PC-3 (cell line): ENCODE measurements at regions not wholly inside any gene's neighbourhood (a gene's known extent, or its start where the extent isn't known, plus 50 kb on each side); places are given as distances from the start of the nearest gene placed in this dataset.

Experiments
- ATAC-seq: fragments of 200-7000 bp; cut with Tn5 transposase; 2 replicates; pipeline ENCODE4 v1.9.1; 2020; ENCODE audit warnings: mild to moderate bottlenecking, moderate library complexity
- BruUV-seq: library from RNA; stranded (reverse); fragments of 400-500 nt; replicated peaks from 2 replicates; lab custom pipeline; 2021; lab: Mats Ljungman, UMichigan
- CTCF ChIA-PET: fragments of 300-600 bp; sonication (Branson Sonifier 250); formaldehyde crosslinking; loops from one replicate; lab custom pipeline; 2022; ENCODE audit warnings: antibody characterized with exemption; lab: Charles Lee
- POLR2A ChIA-PET: fragments of 300-600 bp; sonication (Branson Sonifier 250); formaldehyde crosslinking; loops from one replicate; lab custom pipeline; 2022; ENCODE audit warnings: antibody characterized with exemption; ENCODE audit not compliant: unreplicated experiment; lab: Charles Lee
- DNase-seq: peaks from one replicate; pipeline ENCODE4 v3.0.0-alpha.2; 2015
- H2AFZ ChIP-seq: fragments of 300-600 bp; sonication (generic); 2 replicates; pipeline ENCODE4 v1.6.0; 2016; ENCODE audit warnings: antibody characterized with exemption, low read length
- H3F3A ChIP-seq: fragments of 300-600 bp; sonication (generic); one replicate; pipeline ENCODE4 v1.6.0; 2017; ENCODE audit warnings: antibody characterized with exemption, low read length, control low read depth, mild to moderate bottlenecking; ENCODE audit not compliant: unreplicated experiment
- H3K27ac ChIP-seq: fragments of 300-600 bp; sonication (generic); 2 replicates; pipeline ENCODE4 v1.5.1; 2016; ENCODE audit warnings: mild to moderate bottlenecking, low read length
- H3K27me3 ChIP-seq: fragments of 300-600 bp; sonication (generic); 2 replicates; pipeline ENCODE4 v1.6.1; 2016; ENCODE audit warnings: low read length, mixed read lengths
- H3K36me3 ChIP-seq: fragments of 300-600 bp; sonication (generic); 2 replicates; pipeline ENCODE4 v1.6.1; 2016; ENCODE audit warnings: low read depth, mixed run types, low read length, mixed read lengths
- H3K4me1 ChIP-seq: fragments of 300-600 bp; sonication (generic); 2 replicates; pipeline ENCODE4 v1.5.1; 2016; ENCODE audit warnings: low read length; ENCODE audit not compliant: insufficient read depth
- H3K4me2 ChIP-seq: fragments of 300-600 bp; sonication (generic); 2 replicates; pipeline ENCODE4 v1.6.0; 2016; ENCODE audit warnings: low read length
- H3K4me3 ChIP-seq: fragments of 300-600 bp; sonication (generic); 2 replicates; pipeline ENCODE4 v1.5.1; 2016; ENCODE audit warnings: mild to moderate bottlenecking, low read length, mixed read lengths
- H3K79me2 ChIP-seq: fragments of 300-600 bp; sonication (generic); 2 replicates; pipeline ENCODE4 v1.6.1; 2017; ENCODE audit warnings: low read length, mixed read lengths
- H3K9ac ChIP-seq: fragments of 300-600 bp; sonication (generic); 2 replicates; pipeline ENCODE4 v1.6.0; 2016; ENCODE audit warnings: mild to moderate bottlenecking, low read length
- H3K9me2 ChIP-seq: fragments of 300-600 bp; sonication (generic); replicated peaks from 2 replicates; pipeline ENCODE4 v1.6.1; 2016; ENCODE audit warnings: mixed run types, low read length, mixed read lengths
- H3K9me3 ChIP-seq: fragments of 300-600 bp; sonication (generic); 2 replicates; pipeline ENCODE4 v1.6.1; 2016; ENCODE audit warnings: low read length, mixed read lengths
- H4K20me1 ChIP-seq: fragments of 300-600 bp; sonication (generic); 2 replicates; pipeline ENCODE4 v1.6.1; 2016; ENCODE audit warnings: low read length, mixed read lengths
- CTCF ChIP-seq: fragments of 300-600 bp; sonication (generic); conservative IDR thresholded peaks from 2 replicates; pipeline ENCODE4 v1.5.1; 2017; ENCODE audit warnings: antibody characterized with exemption, low read depth, mild to moderate bottlenecking, low read length
- EZH2 ChIP-seq: fragments of 300-600 bp; sonication (generic); IDR thresholded peaks from one replicate; pipeline ENCODE4 v1.6.1; 2017; ENCODE audit warnings: antibody characterized with exemption, mild to moderate bottlenecking, low read length; ENCODE audit not compliant: unreplicated experiment
- EZH2phosphoT487 ChIP-seq: fragments of 300-600 bp; sonication (generic); IDR thresholded peaks from 2 replicates; pipeline ENCODE4 v1.6.1; 2018; ENCODE audit warnings: mild to moderate bottlenecking, antibody characterized with exemption, low read length, borderline replicate concordance
- intact Hi-C: fragments of 100-400 bp; cut with micrococcal nuclease; formaldehyde crosslinking; loops from 2 replicates; pipeline ENCODE4 v1.9.0; 2023

DNA sequence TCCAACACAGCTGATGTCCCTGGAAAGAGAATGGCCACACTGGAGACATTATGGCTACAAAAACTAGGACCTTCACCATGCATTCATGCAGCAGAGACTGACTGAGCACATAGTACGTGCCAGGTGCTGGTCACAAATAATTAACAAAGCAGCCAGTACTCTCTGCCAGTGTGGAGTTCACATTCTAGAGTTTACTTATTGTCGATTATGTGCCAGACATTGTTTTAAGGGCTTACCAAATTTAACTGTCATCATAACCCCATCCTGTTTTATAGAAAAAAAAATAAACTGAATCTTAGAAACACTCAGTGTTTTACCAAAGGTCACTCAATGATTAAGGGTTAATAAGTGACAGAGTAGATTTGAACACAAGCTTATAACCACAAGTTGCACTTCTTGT, 143.3 kb downstream of the RRAGC start:
- ChIA-PET POLR2A (no interaction called here), CTCF (no interaction called here)
- Histone ChIP-seq H4K20me1 (no peaks in the 10 kb centered on the region), H3K4me2 (no peak overlapping the region), H3K9ac (no peak overlapping the region), H3K36me3 (no peaks in the 10 kb centered on the region), H3K4me3 (no peak overlapping the region), H3K79me2 (no peaks in the 10 kb centered on the region), H3K9me3 (no peaks in the 10 kb centered on the region), H2AFZ (no peak overlapping the region), H3K4me1 (no peaks in the 10 kb centered on the region), H3K27me3 (peaks cover 50% of the 10 kb centered on the region), H3K27ac (no peak overlapping the region), H3F3A (no peaks in the 10 kb centered on the region), H3K9me2 (no peaks in the 10 kb centered on the region)
- ATAC-seq (no peak), DNase-seq (no peak)
- intact Hi-C loops: no loop called here
- no peak for TF ChIP-seq CTCF
- TF ChIP-seq EZH2phosphoT487: no peak
- TF ChIP-seq EZH2: no peak
- BruUV-seq: no TSS peak

DNA sequence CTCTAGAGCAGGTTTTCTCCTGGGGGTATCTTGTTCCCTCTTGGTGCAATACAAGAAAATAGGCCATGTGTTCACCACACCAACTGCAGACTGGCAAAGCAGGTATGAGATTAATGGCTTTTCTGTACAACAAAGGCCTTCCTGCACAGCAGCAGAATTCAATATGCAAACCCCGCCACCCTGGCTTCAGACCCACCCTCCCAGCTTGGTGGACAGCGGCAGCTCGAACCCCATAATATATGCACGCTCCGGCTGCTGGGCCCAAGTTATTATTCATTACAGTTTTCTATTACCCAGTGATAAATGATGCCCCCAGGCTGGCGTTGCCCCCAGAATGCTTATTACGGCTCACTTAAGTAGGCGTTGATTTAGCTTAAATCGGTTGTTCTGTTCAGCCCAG, 144.2 kb downstream of the RRAGC start:
- Histone ChIP-seq H3K36me3 (no peaks in the 10 kb centered on the region), H2AFZ (no peak overlapping the region), H3K79me2 (no peaks in the 10 kb centered on the region), H3K9me3 (no peaks in the 10 kb centered on the region), H4K20me1 (no peaks in the 10 kb centered on the region), H3K9ac (no peak overlapping the region), H3K4me2 (no peak overlapping the region), H3K4me1 (no peaks in the 10 kb centered on the region), H3F3A (no peaks in the 10 kb centered on the region), H3K27ac (no peak overlapping the region), H3K9me2 (no peaks in the 10 kb centered on the region), H3K27me3 (peaks cover 42% of the 10 kb centered on the region), H3K4me3 (no peak overlapping the region)
- no TSS peak for BruUV-seq
- ChIA-PET POLR2A (no interaction called here), CTCF (no interaction called here)
- ATAC-seq (no peak), DNase-seq (no peak)
- intact Hi-C loops: no loop called here
- TF ChIP-seq CTCF: no peak
- TF ChIP-seq EZH2: no peak
- TF ChIP-seq EZH2phosphoT487: no peak

DNA sequence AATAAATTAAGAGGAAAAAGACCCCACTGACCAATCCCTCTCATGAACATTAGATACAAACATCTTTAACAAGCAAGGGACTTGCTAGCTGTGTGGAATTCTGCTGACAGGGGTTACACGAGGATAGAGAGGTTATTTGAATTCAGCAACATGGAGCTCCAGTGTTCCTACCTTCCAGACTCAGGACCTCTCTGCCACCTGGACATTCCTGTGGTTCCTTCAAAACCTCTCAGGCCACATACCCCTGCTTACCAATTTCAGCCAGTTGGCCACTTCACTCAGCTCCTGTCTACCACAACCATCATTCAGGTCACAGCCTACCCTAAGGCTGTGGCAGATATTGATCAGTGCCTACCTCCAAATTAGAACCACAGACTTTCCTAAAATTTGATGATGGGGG, 147.5 kb downstream of the RRAGC start:
- Histone ChIP-seq H3K4me3 (no peak overlapping the region), H3K9ac (no peak overlapping the region), H3K36me3 (no peaks in the 10 kb centered on the region), H3K27me3 (peaks cover 24% of the 10 kb centered on the region), H3K9me3 (no peaks in the 10 kb centered on the region), H3K9me2 (no peaks in the 10 kb centered on the region), H3K79me2 (no peaks in the 10 kb centered on the region), H3K27ac (no peak overlapping the region), H3K4me1 (no peaks in the 10 kb centered on the region), H3K4me2 (no peak overlapping the region), H3F3A (no peaks in the 10 kb centered on the region), H4K20me1 (no peaks in the 10 kb centered on the region), H2AFZ (no peak overlapping the region)
- DNase-seq: no peak
- TF ChIP-seq EZH2phosphoT487: no peak
- no peak for TF ChIP-seq EZH2
- TF ChIP-seq CTCF: no peak
- ChIA-PET POLR2A (no interaction called here), CTCF (no interaction called here)
- intact Hi-C loops: no loop called here
- BruUV-seq: no TSS peak
- no peak for ATAC-seq
